Right atrium auricular region (tissue), 2 donors: ENCODE measurements at regions not wholly inside any gene's neighbourhood (a gene's known extent, or its start where the extent isn't known, plus 50 kb on each side); places are given as distances from the start of the nearest gene placed in this dataset.

Source experiments
- DNase-seq: peaks from one replicate; pipeline ENCODE4 v3.0.0-alpha.2; 2019; ENCODE audit warnings: low spot score
- H3K27ac ChIP-seq, 2 donors: fragments of 200-600 bp; sonication (generic); 1 replicate in 1 of 2; 2 replicates in 1 of 2; pipeline ENCODE4 v1.5.1; 2016 to 2019
- H3K27me3 ChIP-seq, 2 donors: fragments of 200-600 bp; sonication (generic); one replicate each; pipeline versions ENCODE4 v1.5.1 to v1.6.0; 2017 to 2019
- H3K36me3 ChIP-seq: fragments of 200-600 bp; sonication (generic); one replicate; pipeline ENCODE4 v1.5.1; 2016
- H3K4me1 ChIP-seq, 2 donors: fragments of 200-600 bp; sonication (generic); one replicate each; pipeline versions ENCODE4 v1.5.1 to v1.6.0; 2017 to 2019
- H3K4me3 ChIP-seq, 2 donors: fragments of 200-600 bp; sonication (generic); 1 replicate in 1 of 2; 2 replicates in 1 of 2; pipeline ENCODE4 v1.5.1; 2017 to 2019; ENCODE audit warnings: mild to moderate bottlenecking in 1 of 2, moderate library complexity in 1 of 2
- H3K9me3 ChIP-seq, 2 donors: fragments of 200-600 bp; sonication (generic); one replicate each; pipeline ENCODE4 v1.5.1; 2019
- TF ChIP-seq, protein P1 (sequence below), 2 donors: fragments of 200-600 bp; sonication (generic); IDR thresholded peaks; one replicate each; pipeline ENCODE4 v1.5.1; 2019; ENCODE audit warnings: antibody characterized with exemption in 2 of 2

DNA sequence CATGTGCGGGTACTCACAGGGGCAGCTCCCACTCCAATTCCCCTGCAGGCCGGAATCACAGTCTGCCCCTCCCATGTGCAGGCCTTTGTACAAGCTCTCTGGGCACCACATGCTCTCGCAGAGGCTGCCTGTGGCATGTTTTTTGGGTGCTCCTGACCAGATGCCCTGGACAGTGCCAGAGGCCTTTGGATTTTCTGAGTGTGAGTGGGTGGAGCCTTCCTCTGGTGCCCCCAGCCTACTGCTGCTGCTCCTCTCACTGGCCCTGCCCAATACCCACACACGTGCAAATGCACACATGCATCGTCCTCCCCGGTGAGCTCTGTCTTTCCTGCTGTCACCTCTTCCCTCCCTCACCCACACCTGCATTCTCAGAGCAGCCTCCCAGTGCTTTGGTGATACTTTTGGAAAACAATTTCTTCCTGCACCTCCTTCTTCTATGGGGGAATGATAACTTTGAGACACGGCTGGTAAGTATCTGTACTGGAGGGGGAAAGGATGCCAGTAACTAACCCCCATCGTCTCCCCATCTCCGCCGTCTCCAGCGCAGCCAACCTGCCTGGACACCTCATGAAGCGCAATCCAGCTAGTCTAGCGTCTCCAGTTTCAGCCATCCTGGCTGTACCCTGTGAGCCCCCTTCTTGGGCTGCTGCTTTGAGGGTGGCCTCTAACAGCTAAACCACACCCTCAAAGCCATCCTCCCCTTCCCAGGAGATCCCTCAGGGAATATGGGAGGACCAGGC lies 229.4 kb upstream of the TOPAZ1 start:
- Histone ChIP-seq H3K9me3 (no peaks in the 10 kb centered on the region), H3K4me1 (no peaks in the 10 kb centered on the region), H3K4me3 (no peak overlapping the region), H3K27me3 (no peaks in the 10 kb centered on the region), H3K27ac (no peak overlapping the region), H3K36me3 (no peaks in the 10 kb centered on the region)
- TF ChIP-seq, protein P1, sequence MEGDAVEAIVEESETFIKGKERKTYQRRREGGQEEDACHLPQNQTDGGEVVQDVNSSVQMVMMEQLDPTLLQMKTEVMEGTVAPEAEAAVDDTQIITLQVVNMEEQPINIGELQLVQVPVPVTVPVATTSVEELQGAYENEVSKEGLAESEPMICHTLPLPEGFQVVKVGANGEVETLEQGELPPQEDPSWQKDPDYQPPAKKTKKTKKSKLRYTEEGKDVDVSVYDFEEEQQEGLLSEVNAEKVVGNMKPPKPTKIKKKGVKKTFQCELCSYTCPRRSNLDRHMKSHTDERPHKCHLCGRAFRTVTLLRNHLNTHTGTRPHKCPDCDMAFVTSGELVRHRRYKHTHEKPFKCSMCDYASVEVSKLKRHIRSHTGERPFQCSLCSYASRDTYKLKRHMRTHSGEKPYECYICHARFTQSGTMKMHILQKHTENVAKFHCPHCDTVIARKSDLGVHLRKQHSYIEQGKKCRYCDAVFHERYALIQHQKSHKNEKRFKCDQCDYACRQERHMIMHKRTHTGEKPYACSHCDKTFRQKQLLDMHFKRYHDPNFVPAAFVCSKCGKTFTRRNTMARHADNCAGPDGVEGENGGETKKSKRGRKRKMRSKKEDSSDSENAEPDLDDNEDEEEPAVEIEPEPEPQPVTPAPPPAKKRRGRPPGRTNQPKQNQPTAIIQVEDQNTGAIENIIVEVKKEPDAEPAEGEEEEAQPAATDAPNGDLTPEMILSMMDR (IDR thresholded peaks at IDR 0.05), result no peak
- no peak for DNase-seq

DNA sequence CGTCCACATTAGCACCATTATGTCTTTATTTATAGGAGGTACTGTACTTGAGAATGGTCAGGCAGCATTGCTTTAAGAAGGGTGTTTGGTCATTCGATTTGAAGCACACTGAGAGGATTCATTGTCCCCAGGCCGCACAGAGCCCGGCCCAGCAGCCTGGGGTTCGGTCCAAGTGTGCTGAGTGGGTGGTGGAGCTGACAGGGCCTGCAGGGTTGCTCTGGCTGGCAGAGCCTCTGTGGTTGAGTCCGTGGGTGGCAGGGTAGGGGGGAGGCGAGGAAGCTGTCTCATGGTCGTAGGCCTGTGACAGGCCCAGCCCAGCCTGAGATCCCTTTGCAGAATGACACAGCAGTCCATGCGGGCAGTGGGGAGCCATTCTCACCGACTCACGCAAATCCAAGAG lies 227.7 kb upstream of the TOPAZ1 start:
- Histone ChIP-seq H3K27ac (no peak overlapping the region), H3K9me3 (no peaks in the 10 kb centered on the region), H3K36me3 (no peaks in the 10 kb centered on the region), H3K4me1 (no peaks in the 10 kb centered on the region), H3K27me3 (no peaks in the 10 kb centered on the region), H3K4me3 (no peak overlapping the region)
- TF ChIP-seq, protein P1 (IDR thresholded peaks at IDR 0.05), result no peak
- DNase-seq, result peak; percentile 51

DNA sequence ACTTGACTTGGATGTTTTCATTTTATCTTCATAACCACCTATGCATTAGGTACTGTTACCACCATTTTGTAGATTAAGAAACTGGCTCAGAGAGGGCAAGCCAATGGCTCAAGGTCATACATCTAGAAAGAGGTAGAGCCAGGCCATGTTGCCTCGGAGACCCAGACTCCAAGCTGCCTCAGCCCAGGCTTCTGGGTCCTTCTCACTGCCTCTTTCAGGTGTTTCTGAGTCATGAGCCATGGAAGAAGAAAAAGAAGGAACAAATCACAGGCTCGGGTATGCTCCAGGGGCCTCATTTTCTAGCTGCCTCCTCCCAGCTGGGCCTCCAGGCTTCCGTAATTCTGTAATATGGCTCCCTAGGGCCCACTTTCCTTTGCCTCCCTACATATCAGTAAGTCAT lies 226.5 kb upstream of the TOPAZ1 start:
- H3K4me1 ChIP-seq, result no peaks in the 10 kb centered on the region
- H3K9me3 ChIP-seq, result no peaks in the 10 kb centered on the region
- H3K27ac ChIP-seq, result no peak overlapping the region
- no peaks in the 10 kb centered on the region for H3K27me3 ChIP-seq
- H3K36me3 ChIP-seq, result no peaks in the 10 kb centered on the region
- DNase-seq, result peak; percentile 50
- TF ChIP-seq, protein P1 (IDR thresholded peaks at IDR 0.05), result no peak
- no peak overlapping the region for H3K4me3 ChIP-seq

DNA sequence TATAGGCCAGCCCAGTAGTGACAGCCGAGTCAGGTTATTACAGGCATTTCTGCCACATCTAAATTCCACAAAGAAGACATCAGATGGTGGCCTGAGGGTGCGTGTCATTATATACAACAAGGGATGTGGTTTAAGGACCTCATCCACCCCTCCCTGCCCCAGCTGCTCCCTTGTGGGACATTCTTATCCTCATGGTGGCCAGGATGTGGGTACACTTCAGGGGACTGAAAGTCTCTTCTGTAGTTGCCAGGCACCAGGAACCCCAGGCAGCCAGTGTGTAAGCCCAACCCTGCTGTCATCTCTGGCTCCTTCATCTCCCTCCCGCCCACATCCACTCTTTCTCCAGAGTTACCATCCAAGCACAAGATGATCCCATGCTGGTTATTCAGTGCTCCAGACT lies 224.9 kb upstream of the TOPAZ1 start:
- peaks cover 2 to 6% of the 10 kb centered on the region in 2 donors for H3K27me3 ChIP-seq
- H3K4me1 ChIP-seq, result peaks cover 0 to 2% of the 10 kb centered on the region in 2 donors
- TF ChIP-seq, protein P1 (IDR thresholded peaks at IDR 0.05), result no peak
- no peak for DNase-seq
- no peak overlapping the region for H3K4me3 ChIP-seq
- H3K36me3 ChIP-seq, result no peaks in the 10 kb centered on the region
- H3K27ac ChIP-seq, result no peak overlapping the region
- H3K9me3 ChIP-seq, result no peaks in the 10 kb centered on the region

DNA sequence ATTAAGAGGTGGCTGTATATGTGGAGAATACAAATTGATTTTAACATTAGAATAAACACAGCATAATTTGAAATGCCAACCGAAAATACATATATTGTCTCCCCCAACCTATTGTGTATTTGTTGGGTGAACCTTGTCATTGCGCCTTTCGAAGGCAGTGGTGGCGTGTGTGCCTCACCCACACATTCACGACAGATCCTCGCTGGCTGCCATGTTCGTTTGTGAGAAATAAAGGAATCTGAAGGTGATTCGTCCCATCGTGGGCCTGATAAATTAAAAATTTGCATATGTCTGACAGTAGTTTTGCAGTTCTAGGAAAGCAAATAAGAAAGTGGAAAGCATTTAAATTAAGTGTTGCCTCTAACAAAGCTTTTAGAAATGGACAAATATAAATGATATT lies 222.8 kb upstream of the TOPAZ1 start:
- DNase-seq, result no peak
- H3K4me3 ChIP-seq, result no peak overlapping the region
- H3K27me3 ChIP-seq, result peaks cover 11 to 12% of the 10 kb centered on the region in 2 donors
- H3K4me1 ChIP-seq, result peaks cover 0 to 10% of the 10 kb centered on the region in 2 donors
- no peaks in the 10 kb centered on the region for H3K36me3 ChIP-seq
- TF ChIP-seq, protein P1 (IDR thresholded peaks at IDR 0.05), result no peak
- no peaks in the 10 kb centered on the region for H3K9me3 ChIP-seq
- no peak overlapping the region for H3K27ac ChIP-seq

DNA sequence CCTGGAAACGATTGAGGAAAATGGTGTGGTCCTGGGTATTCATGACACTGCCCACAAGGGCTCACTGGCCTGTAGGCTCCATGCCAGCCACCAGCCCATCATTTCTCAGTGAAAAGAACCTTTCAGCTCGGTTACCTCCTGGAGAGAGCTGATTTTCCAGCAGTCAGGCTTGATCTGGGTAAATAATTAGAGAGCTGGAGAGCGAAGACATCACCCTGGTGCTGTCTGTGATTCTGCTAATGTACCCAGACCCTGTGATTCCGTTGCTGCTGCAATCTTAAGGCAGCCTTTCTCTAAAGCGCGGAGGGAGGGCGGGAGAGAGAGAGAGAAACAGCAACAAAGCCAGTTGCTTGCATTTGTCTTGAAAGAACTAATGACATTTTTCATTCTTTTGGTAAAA lies 221.9 kb upstream of the TOPAZ1 start:
- Histone ChIP-seq H3K27me3 (peaks cover 11 to 12% of the 10 kb centered on the region in 2 donors), H3K27ac (no peak overlapping the region), H3K4me3 (no peak overlapping the region), H3K36me3 (no peaks in the 10 kb centered on the region), H3K4me1 (peaks cover 0 to 10% of the 10 kb centered on the region in 2 donors), H3K9me3 (no peaks in the 10 kb centered on the region)
- TF ChIP-seq, protein P1 (IDR thresholded peaks at IDR 0.05), result no peak
- DNase-seq, result no peak
